HFFc6 (cell line): ENCODE measurements at regions not wholly inside any gene's neighbourhood (a gene's known extent, or its start where the extent isn't known, plus 50 kb on each side); places are given as distances from the start of the nearest gene placed in this dataset.

Experiments
- DNase-seq: peaks from one replicate; pipeline ENCODE4 v3.0.0-alpha.2; 2018
- H3K27ac Mint-ChIP-seq: 2 replicates; pipeline ENCODE4 v1.8.0; 2020; ENCODE audit warnings: mild to moderate bottlenecking, mixed read lengths
- H3K27me3 Mint-ChIP-seq: 2 replicates; pipeline ENCODE4 v1.8.0; 2021; ENCODE audit warnings: mild to moderate bottlenecking, moderate library complexity, mixed read lengths; ENCODE audit not compliant: insufficient read depth
- H3K36me3 Mint-ChIP-seq: 2 replicates; pipeline ENCODE4 v1.8.0; 2021; ENCODE audit warnings: low read depth, mixed read lengths
- H3K4me1 Mint-ChIP-seq: 2 replicates; pipeline ENCODE4 v1.8.0; 2020; ENCODE audit warnings: low read depth, mixed read lengths
- H3K4me3 Mint-ChIP-seq: 2 replicates; pipeline ENCODE4 v1.8.0; 2020; ENCODE audit warnings: mild to moderate bottlenecking, moderate library complexity, mixed read lengths
- H3K9me3 Mint-ChIP-seq: 2 replicates; pipeline ENCODE4 v1.8.0; 2020; ENCODE audit warnings: mild to moderate bottlenecking, mixed read lengths
- CTCF ChIP-seq: fragments of 200-600 bp; sonication (generic); IDR thresholded peaks from 2 replicates; pipeline ENCODE4 v1.5.0; 2021; ENCODE audit warnings: antibody characterized with exemption, mild to moderate bottlenecking

DNA sequence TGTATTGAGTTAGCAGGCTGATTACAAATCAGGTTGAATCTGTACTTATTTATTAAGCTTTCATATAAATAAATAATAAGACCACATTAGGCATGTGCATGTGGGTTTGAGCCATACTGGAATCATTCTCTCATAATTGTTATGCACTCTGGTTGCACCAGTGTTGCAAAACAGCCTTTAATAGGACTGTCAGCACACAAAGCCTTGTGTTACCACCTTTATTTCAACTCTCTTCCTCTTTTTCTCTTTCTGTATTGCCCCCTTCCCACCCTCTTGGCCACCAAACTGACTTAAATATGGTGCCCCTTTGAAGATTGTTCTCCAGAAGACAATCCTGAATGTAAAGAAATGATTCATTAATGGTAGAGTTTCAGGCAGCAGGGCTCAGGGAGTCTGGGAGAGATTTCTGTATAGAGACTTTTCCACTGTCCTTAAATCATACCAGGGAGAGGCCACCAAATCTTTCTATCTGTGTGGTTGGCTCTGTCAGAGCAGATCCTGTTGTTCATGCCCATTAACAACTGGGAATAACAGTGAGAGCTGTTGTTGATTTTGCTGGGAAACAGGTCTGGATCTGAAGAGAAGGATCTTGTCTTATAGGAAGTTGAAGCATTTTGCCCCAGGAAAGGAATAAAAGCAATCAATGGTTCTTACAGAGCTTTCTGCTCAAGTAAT, 131.6 kb upstream of the SOX4 start:
- no peak overlapping the region for H3K27ac Mint-ChIP-seq
- no peak overlapping the region for H3K4me3 Mint-ChIP-seq
- no peaks in the 10 kb centered on the region for H3K4me1 Mint-ChIP-seq
- H3K9me3 Mint-ChIP-seq, result peaks cover 15% of the 10 kb centered on the region; the same call in 1 of the 2 replicates
- TF ChIP-seq CTCF, result no peak
- H3K36me3 Mint-ChIP-seq, result no peaks in the 10 kb centered on the region
- no peak for DNase-seq
- H3K27me3 Mint-ChIP-seq, result peaks cover 4% of the 10 kb centered on the region

GRCh38 chr6:21462519-21462852, 131.1 kb upstream of the SOX4 start:
- no peak for TF ChIP-seq CTCF
- no peak overlapping the region for H3K27ac Mint-ChIP-seq
- H3K4me1 Mint-ChIP-seq, result no peaks in the 10 kb centered on the region
- no peak for DNase-seq
- H3K9me3 Mint-ChIP-seq, result peaks cover 15% of the 10 kb centered on the region; the same call in 1 of the 2 replicates
- H3K4me3 Mint-ChIP-seq, result no peak overlapping the region
- no peaks in the 10 kb centered on the region for H3K36me3 Mint-ChIP-seq
- peaks cover 4% of the 10 kb centered on the region for H3K27me3 Mint-ChIP-seq

DNA sequence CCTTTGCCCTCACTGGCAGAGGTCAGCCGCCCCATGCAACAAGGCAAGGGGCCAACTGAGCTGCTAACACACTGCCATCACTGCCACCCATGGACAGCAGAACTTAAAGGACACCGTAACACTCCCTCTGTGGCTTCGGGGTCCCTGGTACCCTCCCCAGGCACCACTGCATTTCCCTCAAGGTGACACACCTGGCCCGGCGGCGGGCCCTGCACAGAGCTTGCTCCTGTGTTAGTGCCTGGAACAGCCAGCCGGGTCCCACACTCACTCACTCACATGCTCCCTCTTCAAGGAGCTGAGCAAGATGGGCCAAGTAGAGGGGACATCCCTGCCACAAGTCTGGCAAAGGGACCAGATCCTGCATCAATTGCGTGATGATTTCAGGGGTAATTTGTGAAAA, 126.5 kb upstream of the SOX4 start:
- Mint-ChIP-seq H3K36me3 (no peaks in the 10 kb centered on the region), H3K27me3 (peaks cover 4% of the 10 kb centered on the region), H3K9me3 (peaks cover 15% of the 10 kb centered on the region; the same call in 1 of the 2 replicates), H3K4me3 (no peak overlapping the region), H3K27ac (no peak overlapping the region), H3K4me1 (no peaks in the 10 kb centered on the region)
- no peak for DNase-seq
- TF ChIP-seq CTCF, result no peak

DNA sequence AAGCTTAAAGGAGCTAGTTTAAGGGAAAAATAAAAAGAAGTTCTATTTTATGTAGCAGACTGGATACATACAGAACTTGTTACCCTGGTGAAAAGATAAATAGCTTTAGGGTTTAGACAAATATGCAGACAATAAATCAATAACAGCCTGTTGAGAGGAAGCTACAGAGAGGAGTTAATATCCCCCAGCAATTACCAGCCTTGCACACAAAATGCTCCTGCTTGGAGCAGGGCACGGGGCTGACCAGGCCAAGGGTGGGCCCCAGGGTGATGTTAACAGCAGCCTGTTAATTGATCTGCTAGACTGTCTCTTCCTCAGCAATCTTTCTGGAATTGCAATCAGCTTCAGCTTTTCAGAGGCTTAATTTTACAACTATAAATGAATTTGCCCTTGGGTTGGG, 125.1 kb upstream of the SOX4 start:
- DNase-seq, result no peak
- H3K27ac Mint-ChIP-seq, result no peak overlapping the region

DNA sequence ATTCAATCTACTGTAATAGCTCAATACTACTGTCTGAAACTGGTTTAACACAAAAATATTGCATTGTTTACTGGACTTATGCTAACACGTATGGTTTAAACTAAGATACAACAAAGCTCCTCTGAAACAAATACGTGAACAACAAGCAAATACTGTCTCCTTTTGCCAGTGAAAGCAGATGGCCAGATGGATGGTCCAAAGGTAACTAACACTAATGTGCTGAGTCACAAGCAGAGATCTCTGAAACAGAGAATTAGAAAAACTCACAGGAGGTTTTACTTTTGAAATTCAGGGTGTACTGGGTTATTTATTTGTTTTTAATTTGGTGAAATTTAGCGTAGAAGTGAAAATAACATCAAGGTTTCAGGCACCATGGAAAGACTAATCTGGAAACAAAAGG, 124.3 kb upstream of the SOX4 start:
- no peak for DNase-seq
- no peak for TF ChIP-seq CTCF
- Mint-ChIP-seq H3K4me1 (no peaks in the 10 kb centered on the region), H3K27me3 (peaks cover 2% of the 10 kb centered on the region; the same call in 1 of the 2 replicates), H3K4me3 (no peak overlapping the region), H3K27ac (no peak overlapping the region), H3K36me3 (no peaks in the 10 kb centered on the region), H3K9me3 (peaks cover 15% of the 10 kb centered on the region; the same call in 1 of the 2 replicates)

More for the DNA sequence above, 125.1 kb upstream of the SOX4 start:
- TF ChIP-seq CTCF, result no peak
- Mint-ChIP-seq H3K4me1 (no peaks in the 10 kb centered on the region), H3K4me3 (no peak overlapping the region), H3K9me3 (peaks cover 15% of the 10 kb centered on the region; the same call in 1 of the 2 replicates), H3K36me3 (no peaks in the 10 kb centered on the region), H3K27me3 (peaks cover 2% of the 10 kb centered on the region; the same call in 1 of the 2 replicates)

DNA sequence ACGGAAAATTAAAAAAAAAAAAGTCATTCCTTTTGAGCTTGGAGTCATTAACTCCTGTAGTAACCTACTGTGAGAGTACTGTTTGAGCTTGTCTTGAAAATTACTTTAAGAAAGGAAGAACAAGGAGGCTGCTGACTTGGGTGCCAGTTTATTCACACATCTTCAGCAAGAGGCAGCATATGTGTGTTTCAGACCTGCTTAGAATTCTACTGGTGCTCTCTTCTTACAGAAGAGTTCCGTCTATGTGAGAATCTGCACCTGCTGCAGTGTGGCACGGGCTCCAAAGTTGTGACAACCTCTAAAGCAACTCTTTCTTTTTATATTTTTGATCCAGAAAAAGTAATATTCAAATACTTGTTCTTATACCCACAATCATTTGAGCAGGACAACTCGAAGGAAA, 117.4 kb upstream of the SOX4 start:
- H3K27me3 Mint-ChIP-seq, result peaks cover 4% of the 10 kb centered on the region
- no peaks in the 10 kb centered on the region for H3K36me3 Mint-ChIP-seq
- H3K4me3 Mint-ChIP-seq, result no peak overlapping the region
- no peaks in the 10 kb centered on the region for H3K9me3 Mint-ChIP-seq
- no peak for TF ChIP-seq CTCF
- H3K4me1 Mint-ChIP-seq, result no peaks in the 10 kb centered on the region
- no peak overlapping the region for H3K27ac Mint-ChIP-seq
- no peak for DNase-seq
